ENCODE measurements at regions not wholly inside any gene's neighbourhood (a gene's known extent, or its start where the extent isn't known, plus 50 kb on each side); places are given as distances from the start of the nearest gene placed in this dataset.

- 79% methylated on average over 4 of the region's 4 CpGs for WGBS
- Histone ChIP-seq H3K27me3 (ENCODE audit: control insufficient read depth, insufficient read depth) (no peaks in the 10 kb centered on the region), H3K27ac (ENCODE audit: low read length) (no peak overlapping the region), H3K4me3 (ENCODE audit: low read length) (no peak overlapping the region), H3K9me3 (ENCODE audit: control insufficient read depth, low read length) (no peaks in the 10 kb centered on the region), H3K4me1 (ENCODE audit: control insufficient read depth, insufficient read depth, low read length) (no peaks in the 10 kb centered on the region)
- DNase-seq (no peak), ATAC-seq (no peak)
- intact Hi-C loops (cut with DNase I), result no loop called here
Observed at GRCh38 chr4:14564281-14564680, 438.0 kb upstream of the CPEB2 start.

- Histone ChIP-seq H3K4me1 (ENCODE audit: control insufficient read depth, insufficient read depth, low read length) (no peaks in the 10 kb centered on the region), H3K27me3 (ENCODE audit: control insufficient read depth, insufficient read depth) (no peaks in the 10 kb centered on the region), H3K9me3 (ENCODE audit: control insufficient read depth, low read length) (no peaks in the 10 kb centered on the region), H3K27ac (ENCODE audit: low read length) (no peak overlapping the region), H3K4me3 (ENCODE audit: low read length) (no peak overlapping the region)
- intact Hi-C loops (cut with DNase I), result no loop called here
- ATAC-seq, result no peak
- no peak for DNase-seq
Observed at GRCh38 chr4:14566518-14566917, 435.8 kb upstream of the CPEB2 start.

- intact Hi-C loops (cut with DNase I), result no loop called here
- ATAC-seq (no peak), DNase-seq (no peak)
- Histone ChIP-seq H3K4me3 (ENCODE audit: low read length) (no peak overlapping the region), H3K9me3 (ENCODE audit: control insufficient read depth, low read length) (no peaks in the 10 kb centered on the region), H3K4me1 (ENCODE audit: control insufficient read depth, insufficient read depth, low read length) (no peaks in the 10 kb centered on the region), H3K27ac (ENCODE audit: low read length) (no peak overlapping the region), H3K27me3 (ENCODE audit: control insufficient read depth, insufficient read depth) (no peaks in the 10 kb centered on the region)
- WGBS, result 38% methylated on average over 2 of the region's 2 CpGs
Observed at GRCh38 chr4:14568351-14568750, 433.9 kb upstream of the CPEB2 start.

- WGBS, result 84% methylated on average over 1 of the region's 1 CpG
- no peak for DNase-seq
- intact Hi-C loops (cut with DNase I), result no loop called here
- Histone ChIP-seq H3K4me3 (ENCODE audit: low read length) (no peak overlapping the region), H3K27me3 (ENCODE audit: control insufficient read depth, insufficient read depth) (no peaks in the 10 kb centered on the region), H3K27ac (ENCODE audit: low read length) (no peak overlapping the region), H3K9me3 (ENCODE audit: control insufficient read depth, low read length) (no peaks in the 10 kb centered on the region), H3K4me1 (ENCODE audit: control insufficient read depth, insufficient read depth, low read length) (no peaks in the 10 kb centered on the region)
- ATAC-seq, result no peak
Observed at GRCh38 chr4:14575289-14575688, 427.0 kb upstream of the CPEB2 start.

- H3K9me3 ChIP-seq (ENCODE audit: control insufficient read depth, low read length), result no peaks in the 10 kb centered on the region
- intact Hi-C loops (cut with DNase I), result no loop called here
- no peak overlapping the region for H3K4me3 ChIP-seq (ENCODE audit: low read length)
- no peaks in the 10 kb centered on the region for H3K27me3 ChIP-seq (ENCODE audit: control insufficient read depth, insufficient read depth)
- 62% methylated on average over 2 of the region's 2 CpGs for WGBS
- no peak for ATAC-seq
- H3K27ac ChIP-seq (ENCODE audit: low read length), result no peak overlapping the region
- DNase-seq, result no peak
- H3K4me1 ChIP-seq (ENCODE audit: control insufficient read depth, insufficient read depth, low read length), result no peaks in the 10 kb centered on the region
Observed at GRCh38 chr4:14575919-14576318, 426.4 kb upstream of the CPEB2 start.

GRCh38 chr4:14580061-14580460, 422.2 kb upstream of the CPEB2 start:
- ATAC-seq (no peak), DNase-seq (no peak)
- intact Hi-C loops (cut with DNase I), result no loop called here
- H3K27me3 ChIP-seq (ENCODE audit: control insufficient read depth, insufficient read depth), result no peaks in the 10 kb centered on the region
- no peak overlapping the region for H3K4me3 ChIP-seq (ENCODE audit: low read length)
- no peaks in the 10 kb centered on the region for H3K9me3 ChIP-seq (ENCODE audit: control insufficient read depth, low read length)
- no peak overlapping the region for H3K27ac ChIP-seq (ENCODE audit: low read length)
- H3K4me1 ChIP-seq (ENCODE audit: control insufficient read depth, insufficient read depth, low read length), result no peaks in the 10 kb centered on the region

GRCh38 chr4:14581741-14582140, 420.5 kb upstream of the CPEB2 start:
- WGBS, result 14% methylated on average over 3 of the region's 3 CpGs
- Histone ChIP-seq H3K9me3 (ENCODE audit: control insufficient read depth, low read length) (no peaks in the 10 kb centered on the region), H3K4me3 (ENCODE audit: low read length) (no peak overlapping the region), H3K27me3 (ENCODE audit: control insufficient read depth, insufficient read depth) (no peaks in the 10 kb centered on the region), H3K4me1 (ENCODE audit: control insufficient read depth, insufficient read depth, low read length) (no peaks in the 10 kb centered on the region), H3K27ac (ENCODE audit: low read length) (no peak overlapping the region)
- ATAC-seq (no peak), DNase-seq (no peak)
- intact Hi-C loops (cut with DNase I), result no loop called here

GRCh38 chr4:14582677-14583076, 419.6 kb upstream of the CPEB2 start:
- H3K27me3 ChIP-seq (ENCODE audit: control insufficient read depth, insufficient read depth), result no peaks in the 10 kb centered on the region
- WGBS, result 94% methylated on average over 3 of the region's 3 CpGs
- no peaks in the 10 kb centered on the region for H3K9me3 ChIP-seq (ENCODE audit: control insufficient read depth, low read length)
- intact Hi-C loops (cut with DNase I), result no loop called here
- H3K4me3 ChIP-seq (ENCODE audit: low read length), result no peak overlapping the region
- ATAC-seq (no peak), DNase-seq (no peak)
- no peak overlapping the region for H3K27ac ChIP-seq (ENCODE audit: low read length)
- no peaks in the 10 kb centered on the region for H3K4me1 ChIP-seq (ENCODE audit: control insufficient read depth, insufficient read depth, low read length)

GRCh38 chr4:14583331-14583730, 418.9 kb upstream of the CPEB2 start:
- H3K27ac ChIP-seq (ENCODE audit: low read length), result no peak overlapping the region
- no peak for ATAC-seq
- no peaks in the 10 kb centered on the region for H3K27me3 ChIP-seq (ENCODE audit: control insufficient read depth, insufficient read depth)
- intact Hi-C loops (cut with DNase I), result no loop called here
- no peak overlapping the region for H3K4me3 ChIP-seq (ENCODE audit: low read length)
- no peak for DNase-seq
- H3K9me3 ChIP-seq (ENCODE audit: control insufficient read depth, low read length), result no peaks in the 10 kb centered on the region
- no peaks in the 10 kb centered on the region for H3K4me1 ChIP-seq (ENCODE audit: control insufficient read depth, insufficient read depth, low read length)
- WGBS, result 77% methylated on average over 2 of the region's 2 CpGs

GRCh38 chr4:14583752-14584151, 418.5 kb upstream of the CPEB2 start:
- Histone ChIP-seq H3K27me3 (ENCODE audit: control insufficient read depth, insufficient read depth) (no peaks in the 10 kb centered on the region), H3K4me1 (ENCODE audit: control insufficient read depth, insufficient read depth, low read length) (no peaks in the 10 kb centered on the region), H3K4me3 (ENCODE audit: low read length) (no peak overlapping the region), H3K9me3 (ENCODE audit: control insufficient read depth, low read length) (no peaks in the 10 kb centered on the region), H3K27ac (ENCODE audit: low read length) (no peak overlapping the region)
- ATAC-seq (no peak), DNase-seq (no peak)
- WGBS, result 88% methylated on average over 7 of the region's 7 CpGs
- intact Hi-C loops (cut with DNase I), result no loop called here

- intact Hi-C loops (cut with DNase I), result no loop called here
- no peak for ATAC-seq
Observed at GRCh38 chr4:14592950-14593349, 409.3 kb upstream of the CPEB2 start.

GRCh38 chr4:14596028-14596427, 406.3 kb upstream of the CPEB2 start:
- intact Hi-C loops (cut with DNase I), result no loop called here
- H3K9me3 ChIP-seq (ENCODE audit: control insufficient read depth, low read length), result no peaks in the 10 kb centered on the region
- DNase-seq (no peak), ATAC-seq (no peak)
- H3K27ac ChIP-seq (ENCODE audit: low read length), result no peak overlapping the region
- WGBS, result 27% methylated on average over 4 of the region's 4 CpGs
- no peaks in the 10 kb centered on the region for H3K4me1 ChIP-seq (ENCODE audit: control insufficient read depth, insufficient read depth, low read length)
- no peaks in the 10 kb centered on the region for H3K27me3 ChIP-seq (ENCODE audit: control insufficient read depth, insufficient read depth)
- no peak overlapping the region for H3K4me3 ChIP-seq (ENCODE audit: low read length)

More at GRCh38 chr4:14592950-14593349, 409.3 kb upstream of the CPEB2 start:
- Histone ChIP-seq H3K4me1 (ENCODE audit: control insufficient read depth, insufficient read depth, low read length) (no peaks in the 10 kb centered on the region), H3K4me3 (ENCODE audit: low read length) (no peak overlapping the region), H3K27me3 (ENCODE audit: control insufficient read depth, insufficient read depth) (no peaks in the 10 kb centered on the region), H3K27ac (ENCODE audit: low read length) (no peak overlapping the region), H3K9me3 (ENCODE audit: control insufficient read depth, low read length) (no peaks in the 10 kb centered on the region)
- no peak for DNase-seq
- WGBS, result 85% methylated on average over 2 of the region's 2 CpGs

Measured in right cardiac atrium (tissue), 5 donors.